ENCODE measurements at regions not wholly inside any gene's neighbourhood (a gene's known extent, or its start where the extent isn't known, plus 50 kb on each side); places are given as distances from the start of the nearest gene placed in this dataset.

- H3K27ac ChIP-seq (ENCODE audit: low read depth, low read length, poor library complexity, severe bottlenecking), result no peak overlapping the region
- intact Hi-C loops (cut with micrococcal nuclease; ENCODE audit: unreplicated experiment), result no loop called here
- no TSS peak for BruUV-seq (replicated peaks)
- ChIA-PET CTCF (no interaction called here), POLR2A (ENCODE audit: low non-redundant PET) (no interaction called here)
- no peak for DNase-seq (ENCODE audit: low spot score)
- no peak overlapping the region for H3K4me3 ChIP-seq (ENCODE audit: low read depth, low read length, poor library complexity, severe bottlenecking)
- H3K4me1 ChIP-seq (ENCODE audit: insufficient read depth, low read length, poor library complexity, severe bottlenecking), result no peaks in the 10 kb centered on the region
- H3K36me3 ChIP-seq (ENCODE audit: insufficient read depth, low read length, poor library complexity, severe bottlenecking), result no peaks in the 10 kb centered on the region
- H3K9me3 ChIP-seq (ENCODE audit: low read depth, low read length, poor library complexity, severe bottlenecking), result no peaks in the 10 kb centered on the region
- no peaks in the 10 kb centered on the region for H3K27me3 ChIP-seq (replicated peaks; ENCODE audit: insufficient read depth, low read depth, low read length, poor library complexity)
- TF ChIP-seq EZH2 (IDR thresholded peaks at IDR 0.05; ENCODE audit: borderline replicate concordance, low read depth, low read length, poor library complexity, severe bottlenecking), result no peak
- no peak for TF ChIP-seq CTCF (conservative IDR thresholded peaks at IDR 0.05; ENCODE audit: low read depth, low read length)
Measured at GRCh38 chr7:81857385-81857784, 87.5 kb upstream of the HGF start.

GRCh38 chr7:81854518-81854917 lies 84.7 kb upstream of the HGF start:
- Histone ChIP-seq H3K9me3 (ENCODE audit: low read depth, low read length, poor library complexity, severe bottlenecking) (no peaks in the 10 kb centered on the region), H3K4me3 (ENCODE audit: low read depth, low read length, poor library complexity, severe bottlenecking) (no peak overlapping the region), H3K27me3 (replicated peaks; ENCODE audit: insufficient read depth, low read depth, low read length, poor library complexity) (no peaks in the 10 kb centered on the region), H3K36me3 (ENCODE audit: insufficient read depth, low read length, poor library complexity, severe bottlenecking) (no peaks in the 10 kb centered on the region), H3K27ac (ENCODE audit: low read depth, low read length, poor library complexity, severe bottlenecking) (no peak overlapping the region), H3K4me1 (ENCODE audit: insufficient read depth, low read length, poor library complexity, severe bottlenecking) (no peaks in the 10 kb centered on the region)
- POLR2A ChIA-PET (ENCODE audit: low non-redundant PET), result no interaction called here
- intact Hi-C loops (cut with micrococcal nuclease; ENCODE audit: unreplicated experiment), result no loop called here
- CTCF ChIA-PET, result no interaction called here
- DNase-seq (ENCODE audit: low spot score), result no peak
- TF ChIP-seq EZH2 (IDR thresholded peaks at IDR 0.05; ENCODE audit: borderline replicate concordance, low read depth, low read length, poor library complexity, severe bottlenecking) (no peak), CTCF (conservative IDR thresholded peaks at IDR 0.05; ENCODE audit: low read depth, low read length) (no peak)
- BruUV-seq (replicated peaks), result no TSS peak

- intact Hi-C loops (cut with micrococcal nuclease; ENCODE audit: unreplicated experiment), result no loop called here
- DNase-seq (ENCODE audit: low spot score), result no peak
- no peak overlapping the region for H3K4me3 ChIP-seq (ENCODE audit: low read depth, low read length, poor library complexity, severe bottlenecking)
- CTCF ChIA-PET, result no interaction called here
- no TSS peak for BruUV-seq (replicated peaks)
- H3K4me1 ChIP-seq (ENCODE audit: insufficient read depth, low read length, poor library complexity, severe bottlenecking), result no peaks in the 10 kb centered on the region
- POLR2A ChIA-PET (ENCODE audit: low non-redundant PET), result no interaction called here
- no peak for TF ChIP-seq CTCF (conservative IDR thresholded peaks at IDR 0.05; ENCODE audit: low read depth, low read length)
- no peak for TF ChIP-seq EZH2 (IDR thresholded peaks at IDR 0.05; ENCODE audit: borderline replicate concordance, low read depth, low read length, poor library complexity, severe bottlenecking)
- no peaks in the 10 kb centered on the region for H3K9me3 ChIP-seq (ENCODE audit: low read depth, low read length, poor library complexity, severe bottlenecking)
- no peak overlapping the region for H3K27ac ChIP-seq (ENCODE audit: low read depth, low read length, poor library complexity, severe bottlenecking)
- no peaks in the 10 kb centered on the region for H3K27me3 ChIP-seq (replicated peaks; ENCODE audit: insufficient read depth, low read depth, low read length, poor library complexity)
- H3K36me3 ChIP-seq (ENCODE audit: insufficient read depth, low read length, poor library complexity, severe bottlenecking), result no peaks in the 10 kb centered on the region
Measured at GRCh38 chr7:81852701-81853100, 82.9 kb upstream of the HGF start.

Measured in A673 (cell line).